ENCODE measurements at regions not wholly inside any gene's neighbourhood (a gene's known extent, or its start where the extent isn't known, plus 50 kb on each side); places are given as distances from the start of the nearest gene placed in this dataset.
"Not testable (repeated sequence)": the region's sequence is repeated elsewhere in the genome, so short reads cannot be mapped to it uniquely, and the experiment has no call there.

GRCh38 chr5:164146223-164146622 lies 640.8 kb downstream of the MAT2B start:
- DNase-seq (ENCODE audit: low spot score) (no peak), ATAC-seq (ENCODE audit: low read depth) (no peak)
- Histone ChIP-seq H3K36me3 (ENCODE audit: low read depth) (no peaks in the 10 kb centered on the region), H3K4me1 (ENCODE audit: insufficient read depth, poor library complexity, severe bottlenecking) (no peaks in the 10 kb centered on the region), H3K27me3 (ENCODE audit: insufficient read depth, poor library complexity, severe bottlenecking) (no peaks in the 10 kb centered on the region), H3K27ac (ENCODE audit: poor library complexity, severe bottlenecking) (no peak overlapping the region), H3K9me3 (ENCODE audit: severe bottlenecking) (no peaks in the 10 kb centered on the region), H3K4me3 (ENCODE audit: severe bottlenecking) (no peak overlapping the region)
- TF ChIP-seq CTCF (IDR thresholded peaks at IDR 0.05; ENCODE audit: poor library complexity, severe bottlenecking): no peak

GRCh38 chr5:164148292-164148691 lies 642.9 kb downstream of the MAT2B start:
- ATAC-seq (ENCODE audit: low read depth): no peak
- no peak for DNase-seq (ENCODE audit: low spot score)
- Histone ChIP-seq H3K36me3 (ENCODE audit: low read depth) (no peaks in the 10 kb centered on the region), H3K4me3 (ENCODE audit: severe bottlenecking) (no peak overlapping the region), H3K27ac (ENCODE audit: poor library complexity, severe bottlenecking) (no peak overlapping the region), H3K4me1 (ENCODE audit: insufficient read depth, poor library complexity, severe bottlenecking) (no peaks in the 10 kb centered on the region), H3K9me3 (ENCODE audit: severe bottlenecking) (no peaks in the 10 kb centered on the region), H3K27me3 (ENCODE audit: insufficient read depth, poor library complexity, severe bottlenecking) (no peaks in the 10 kb centered on the region)
- no peak for TF ChIP-seq CTCF (IDR thresholded peaks at IDR 0.05; ENCODE audit: poor library complexity, severe bottlenecking)

- DNase-seq (ENCODE audit: low spot score); H3K4me1 ChIP-seq (ENCODE audit: insufficient read depth, poor library complexity, severe bottlenecking); ATAC-seq (ENCODE audit: low read depth); H3K27me3 ChIP-seq (ENCODE audit: insufficient read depth, poor library complexity, severe bottlenecking); H3K36me3 ChIP-seq (ENCODE audit: low read depth); H3K27ac ChIP-seq (ENCODE audit: poor library complexity, severe bottlenecking); H3K9me3 ChIP-seq (ENCODE audit: severe bottlenecking); H3K4me3 ChIP-seq (ENCODE audit: severe bottlenecking): not testable (repeated sequence)
Measured at GRCh38 chr5:164152539-164152938, 647.1 kb downstream of the MAT2B start.

- Histone ChIP-seq H3K9me3 (ENCODE audit: severe bottlenecking) (no peaks in the 10 kb centered on the region), H3K4me1 (ENCODE audit: insufficient read depth, poor library complexity, severe bottlenecking) (no peaks in the 10 kb centered on the region), H3K4me3 (ENCODE audit: severe bottlenecking) (no peak overlapping the region), H3K27ac (ENCODE audit: poor library complexity, severe bottlenecking) (no peak overlapping the region), H3K27me3 (ENCODE audit: insufficient read depth, poor library complexity, severe bottlenecking) (no peaks in the 10 kb centered on the region), H3K36me3 (ENCODE audit: low read depth) (no peaks in the 10 kb centered on the region)
- TF ChIP-seq CTCF (IDR thresholded peaks at IDR 0.05; ENCODE audit: poor library complexity, severe bottlenecking): no peak
- DNase-seq (ENCODE audit: low spot score) (no peak), ATAC-seq (ENCODE audit: low read depth) (no peak)
Measured at GRCh38 chr5:164153469-164154172, 648.2 kb downstream of the MAT2B start.

GRCh38 chr5:164170814-164171213 lies 665.4 kb downstream of the MAT2B start:
- H3K4me1 ChIP-seq (ENCODE audit: insufficient read depth, poor library complexity, severe bottlenecking): peaks cover 7% of the 10 kb centered on the region
- ATAC-seq (ENCODE audit: low read depth): no peak
- H3K9me3 ChIP-seq (ENCODE audit: severe bottlenecking): no peaks in the 10 kb centered on the region
- DNase-seq (ENCODE audit: low spot score): no peak
- no peak overlapping the region for H3K27ac ChIP-seq (ENCODE audit: poor library complexity, severe bottlenecking)
- H3K4me3 ChIP-seq (ENCODE audit: severe bottlenecking): no peak overlapping the region
- H3K27me3 ChIP-seq (ENCODE audit: insufficient read depth, poor library complexity, severe bottlenecking): no peaks in the 10 kb centered on the region
- no peak for TF ChIP-seq CTCF (IDR thresholded peaks at IDR 0.05; ENCODE audit: poor library complexity, severe bottlenecking)
- no peaks in the 10 kb centered on the region for H3K36me3 ChIP-seq (ENCODE audit: low read depth)
